ENCODE measurements at regions not wholly inside any gene's neighbourhood (a gene's known extent, or its start where the extent isn't known, plus 50 kb on each side); places are given as distances from the start of the nearest gene placed in this dataset.

GRCh38 chr20:61109221-61109805 is 142.7 kb upstream of the CDH4 start:
- ATAC-seq, result no peak
- DNase-seq (ENCODE audit: low spot score in 2 of 2), result no peak
- no peaks in the 10 kb centered on the region for H3K9me3 Mint-ChIP-seq
- no peak overlapping the region for H3K27ac Mint-ChIP-seq
- H3K36me3 Mint-ChIP-seq, result no peaks in the 10 kb centered on the region

GRCh38 chr20:61112515-61112914 is 139.5 kb upstream of the CDH4 start:
- no peaks in the 10 kb centered on the region for H3K36me3 Mint-ChIP-seq
- DNase-seq (ENCODE audit: low spot score in 2 of 2), result no peak
- ATAC-seq, result no peak

GRCh38 chr20:61113731-61114130 is 138.3 kb upstream of the CDH4 start:
- Mint-ChIP-seq H3K36me3 (no peaks in the 10 kb centered on the region), H3K9me3 (no peaks in the 10 kb centered on the region), H3K27ac (no peak overlapping the region)
- DNase-seq (ENCODE audit: low spot score in 2 of 2) (no peak), ATAC-seq (no peak)

More at GRCh38 chr20:61112515-61112914, 139.5 kb upstream of the CDH4 start:
- no peak overlapping the region for H3K27ac Mint-ChIP-seq
- H3K9me3 Mint-ChIP-seq, result no peaks in the 10 kb centered on the region

GRCh38 chr20:61114493-61115175 is 137.4 kb upstream of the CDH4 start:
- Mint-ChIP-seq H3K9me3 (no peaks in the 10 kb centered on the region), H3K36me3 (no peaks in the 10 kb centered on the region), H3K27ac (no peak overlapping the region)
- DNase-seq (ENCODE audit: low spot score in 2 of 2) (no peak), ATAC-seq (no peak)

- DNase-seq (ENCODE audit: low spot score in 2 of 2), result no peak
- Mint-ChIP-seq H3K27ac (no peak overlapping the region), H3K9me3 (no peaks in the 10 kb centered on the region), H3K36me3 (no peaks in the 10 kb centered on the region)
- no peak for ATAC-seq
Observed at GRCh38 chr20:61115364-61116065, 136.5 kb upstream of the CDH4 start.

GRCh38 chr20:61117725-61118124 is 134.3 kb upstream of the CDH4 start:
- no peaks in the 10 kb centered on the region for H3K36me3 Mint-ChIP-seq
- no peaks in the 10 kb centered on the region for H3K9me3 Mint-ChIP-seq
- ATAC-seq (no peak), DNase-seq (ENCODE audit: low spot score in 2 of 2) (no peak)
- H3K27ac Mint-ChIP-seq, result no peak overlapping the region

GRCh38 chr20:61118429-61119224 is 133.4 kb upstream of the CDH4 start:
- ATAC-seq (no peak), DNase-seq (ENCODE audit: low spot score in 2 of 2) (no peak)
- Mint-ChIP-seq H3K9me3 (no peaks in the 10 kb centered on the region), H3K36me3 (no peaks in the 10 kb centered on the region), H3K27ac (no peak overlapping the region)

GRCh38 chr20:61119273-61119672 is 132.8 kb upstream of the CDH4 start:
- no peaks in the 10 kb centered on the region for H3K36me3 Mint-ChIP-seq
- H3K9me3 Mint-ChIP-seq, result no peaks in the 10 kb centered on the region
- DNase-seq (ENCODE audit: low spot score in 2 of 2) (no peak), ATAC-seq (no peak)
- H3K27ac Mint-ChIP-seq, result no peak overlapping the region

GRCh38 chr20:61119794-61120410 is 132.2 kb upstream of the CDH4 start:
- no peak overlapping the region for H3K27ac Mint-ChIP-seq
- no peaks in the 10 kb centered on the region for H3K36me3 Mint-ChIP-seq
- ATAC-seq (no peak), DNase-seq (ENCODE audit: low spot score in 2 of 2) (no peak)
- H3K9me3 Mint-ChIP-seq, result no peaks in the 10 kb centered on the region

- no peaks in the 10 kb centered on the region for H3K36me3 Mint-ChIP-seq
- peak overlapping the region in 1 of 2 donors; percentile 37 for H3K27ac Mint-ChIP-seq
- peak in 1 of 2 donors; percentile 38 for DNase-seq (ENCODE audit: low spot score in 2 of 2)
- no peaks in the 10 kb centered on the region for H3K9me3 Mint-ChIP-seq
- peak; percentile 48 to 88 for ATAC-seq
Observed at GRCh38 chr20:61120595-61121515, 131.2 kb upstream of the CDH4 start.

- Mint-ChIP-seq H3K36me3 (no peaks in the 10 kb centered on the region), H3K9me3 (no peaks in the 10 kb centered on the region), H3K27ac (no peak overlapping the region)
- ATAC-seq (no peak), DNase-seq (ENCODE audit: low spot score in 2 of 2) (no peak)
Observed at GRCh38 chr20:61121661-61122060, 130.4 kb upstream of the CDH4 start.

GRCh38 chr20:61123286-61123685 is 128.8 kb upstream of the CDH4 start:
- no peak for ATAC-seq
- H3K27ac Mint-ChIP-seq, result no peak overlapping the region
- no peak for DNase-seq (ENCODE audit: low spot score in 2 of 2)
- H3K9me3 Mint-ChIP-seq, result no peaks in the 10 kb centered on the region
- H3K36me3 Mint-ChIP-seq, result no peaks in the 10 kb centered on the region

- no peak for ATAC-seq
- Mint-ChIP-seq H3K36me3 (no peaks in the 10 kb centered on the region), H3K9me3 (no peaks in the 10 kb centered on the region), H3K27ac (no peak overlapping the region)
- DNase-seq (ENCODE audit: low spot score in 2 of 2), result no peak
Observed at GRCh38 chr20:61123751-61124368, 128.2 kb upstream of the CDH4 start.

GRCh38 chr20:61125076-61125475 is 127.0 kb upstream of the CDH4 start:
- Mint-ChIP-seq H3K36me3 (no peaks in the 10 kb centered on the region), H3K27ac (no peak overlapping the region), H3K9me3 (no peaks in the 10 kb centered on the region)
- DNase-seq (ENCODE audit: low spot score in 2 of 2), result no peak
- ATAC-seq, result no peak

- DNase-seq (ENCODE audit: low spot score in 2 of 2), result no peak
- no peaks in the 10 kb centered on the region for H3K36me3 Mint-ChIP-seq
- H3K9me3 Mint-ChIP-seq, result no peaks in the 10 kb centered on the region
- ATAC-seq, result no peak
- peak overlapping the region in 1 of 2 donors; percentile 29 for H3K27ac Mint-ChIP-seq
Observed at GRCh38 chr20:61125546-61126180, 126.4 kb upstream of the CDH4 start.

All from activated naive CD4-positive, alpha-beta T cell treated with anti-CD3 and anti-CD28 coated beads, Interleukin-2, amount 50 U/mL, for 72 hours (primary cell).